ENCODE measurements at regions not wholly inside any gene's neighbourhood (a gene's known extent, or its start where the extent isn't known, plus 50 kb on each side); places are given as distances from the start of the nearest gene placed in this dataset.

- Histone ChIP-seq H3K36me3 (ENCODE audit: control insufficient read depth, insufficient read depth, low read length) (no peaks in the 10 kb centered on the region), H3K4me3 (ENCODE audit: low read length) (no peak overlapping the region), H3K27ac (ENCODE audit: low read depth, low read length) (no peak overlapping the region), H3K27me3 (ENCODE audit: control insufficient read depth, insufficient read depth, low read length) (peaks cover 2% of the 10 kb centered on the region), H3K4me1 (ENCODE audit: control insufficient read depth, insufficient read depth, low read length) (no peaks in the 10 kb centered on the region), H3K9ac (ENCODE audit: low read length) (no peak overlapping the region)
Observed at GRCh38 chr22:47606426-47606825, 844.0 kb downstream of the TBC1D22A start.

GRCh38 chr22:47605886-47606285 lies 843.4 kb downstream of the TBC1D22A start:
- Histone ChIP-seq H3K9ac (ENCODE audit: low read length) (no peak overlapping the region), H3K4me1 (ENCODE audit: control insufficient read depth, insufficient read depth, low read length) (no peaks in the 10 kb centered on the region)

DNA sequence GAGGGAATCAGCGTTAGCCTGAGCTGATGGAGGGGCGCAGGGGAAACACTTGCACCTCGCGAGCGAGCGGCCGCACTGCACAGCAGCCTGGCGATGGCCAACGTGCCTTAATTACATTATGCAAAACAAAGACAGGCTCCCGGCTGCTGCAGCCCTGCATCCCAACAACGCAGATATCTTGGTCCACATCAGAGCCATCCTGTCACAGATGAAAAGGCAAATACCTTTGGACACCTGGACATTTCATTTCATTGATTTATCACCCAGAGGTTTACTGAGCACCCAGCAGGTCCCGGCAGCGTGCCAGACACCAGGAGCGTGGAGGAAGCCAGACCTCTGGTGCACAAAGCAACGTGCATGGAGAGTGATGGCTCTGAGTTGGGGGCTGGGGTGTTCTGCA lies 843.0 kb downstream of the TBC1D22A start:
- Histone ChIP-seq H3K4me3 (ENCODE audit: low read length) (no peak overlapping the region), H3K27ac (ENCODE audit: low read depth, low read length) (no peak overlapping the region), H3K27me3 (ENCODE audit: control insufficient read depth, insufficient read depth, low read length) (peaks cover 2% of the 10 kb centered on the region), H3K4me1 (ENCODE audit: control insufficient read depth, insufficient read depth, low read length) (no peaks in the 10 kb centered on the region), H3K9ac (ENCODE audit: low read length) (no peak overlapping the region), H3K36me3 (ENCODE audit: control insufficient read depth, insufficient read depth, low read length) (no peaks in the 10 kb centered on the region)

More at GRCh38 chr22:47605886-47606285, 843.4 kb downstream of the TBC1D22A start:
- Histone ChIP-seq H3K27me3 (ENCODE audit: control insufficient read depth, insufficient read depth, low read length) (peaks cover 2% of the 10 kb centered on the region), H3K27ac (ENCODE audit: low read depth, low read length) (no peak overlapping the region), H3K4me3 (ENCODE audit: low read length) (no peak overlapping the region), H3K36me3 (ENCODE audit: control insufficient read depth, insufficient read depth, low read length) (no peaks in the 10 kb centered on the region)

DNA sequence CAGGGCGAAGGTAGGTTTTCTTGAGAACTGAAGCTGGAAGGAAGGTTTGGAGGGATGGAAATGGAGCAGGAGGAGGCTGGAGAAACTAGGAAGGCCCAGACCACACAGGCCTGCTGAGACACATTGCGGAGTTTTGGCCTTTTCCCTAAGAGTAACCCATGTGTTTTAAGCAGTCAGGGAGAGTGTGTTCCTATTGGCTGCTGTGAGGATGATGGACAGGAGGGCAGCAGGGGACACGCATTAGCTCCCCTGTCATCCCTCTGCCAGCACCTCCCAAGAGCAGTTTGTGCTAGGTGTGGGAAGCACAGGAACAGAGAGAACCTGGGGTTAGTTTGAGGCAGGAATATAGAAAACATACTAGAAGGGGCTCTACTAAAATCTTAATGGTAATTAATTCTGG lies 842.1 kb downstream of the TBC1D22A start:
- Histone ChIP-seq H3K27ac (ENCODE audit: low read depth, low read length) (no peak overlapping the region), H3K36me3 (ENCODE audit: control insufficient read depth, insufficient read depth, low read length) (no peaks in the 10 kb centered on the region), H3K9ac (ENCODE audit: low read length) (no peak overlapping the region), H3K4me3 (ENCODE audit: low read length) (no peak overlapping the region), H3K4me1 (ENCODE audit: control insufficient read depth, insufficient read depth, low read length) (no peaks in the 10 kb centered on the region), H3K27me3 (ENCODE audit: control insufficient read depth, insufficient read depth, low read length) (peaks cover 2% of the 10 kb centered on the region)

- H3K4me3 ChIP-seq (ENCODE audit: low read length) = no peak overlapping the region
- no peak overlapping the region for H3K27ac ChIP-seq (ENCODE audit: low read depth, low read length)
- peaks cover 2% of the 10 kb centered on the region for H3K27me3 ChIP-seq (ENCODE audit: control insufficient read depth, insufficient read depth, low read length)
- no peaks in the 10 kb centered on the region for H3K4me1 ChIP-seq (ENCODE audit: control insufficient read depth, insufficient read depth, low read length)
- no peaks in the 10 kb centered on the region for H3K36me3 ChIP-seq (ENCODE audit: control insufficient read depth, insufficient read depth, low read length)
- no peak overlapping the region for H3K9ac ChIP-seq (ENCODE audit: low read length)
Observed at GRCh38 chr22:47602732-47603131, 840.3 kb downstream of the TBC1D22A start.

DNA sequence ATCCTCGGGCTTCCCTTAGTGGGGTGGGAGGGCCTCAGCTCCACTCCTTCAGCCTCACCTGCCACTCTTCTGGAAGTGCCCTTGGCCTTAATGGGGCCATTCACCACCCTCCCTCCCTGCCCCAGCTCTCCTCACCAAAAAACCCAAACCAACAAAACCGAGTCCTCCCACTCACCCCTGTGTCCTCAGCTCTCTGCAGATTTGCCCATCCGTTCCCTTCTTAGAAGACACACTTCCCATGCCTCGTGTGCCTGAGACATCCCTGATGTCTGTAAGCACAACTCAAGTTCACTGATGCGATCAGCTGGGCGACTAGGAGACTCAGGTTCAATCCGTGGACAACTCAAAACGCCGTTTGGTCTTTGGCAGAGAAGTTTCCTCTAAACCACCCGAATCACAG lies 839.2 kb downstream of the TBC1D22A start:
- H3K27me3 ChIP-seq (ENCODE audit: control insufficient read depth, insufficient read depth, low read length) = peaks cover 2% of the 10 kb centered on the region
- no peak overlapping the region for H3K9ac ChIP-seq (ENCODE audit: low read length)
- no peaks in the 10 kb centered on the region for H3K4me1 ChIP-seq (ENCODE audit: control insufficient read depth, insufficient read depth, low read length)
- H3K27ac ChIP-seq (ENCODE audit: low read depth, low read length) = no peak overlapping the region
- no peaks in the 10 kb centered on the region for H3K36me3 ChIP-seq (ENCODE audit: control insufficient read depth, insufficient read depth, low read length)
- H3K4me3 ChIP-seq (ENCODE audit: low read length) = no peak overlapping the region

DNA sequence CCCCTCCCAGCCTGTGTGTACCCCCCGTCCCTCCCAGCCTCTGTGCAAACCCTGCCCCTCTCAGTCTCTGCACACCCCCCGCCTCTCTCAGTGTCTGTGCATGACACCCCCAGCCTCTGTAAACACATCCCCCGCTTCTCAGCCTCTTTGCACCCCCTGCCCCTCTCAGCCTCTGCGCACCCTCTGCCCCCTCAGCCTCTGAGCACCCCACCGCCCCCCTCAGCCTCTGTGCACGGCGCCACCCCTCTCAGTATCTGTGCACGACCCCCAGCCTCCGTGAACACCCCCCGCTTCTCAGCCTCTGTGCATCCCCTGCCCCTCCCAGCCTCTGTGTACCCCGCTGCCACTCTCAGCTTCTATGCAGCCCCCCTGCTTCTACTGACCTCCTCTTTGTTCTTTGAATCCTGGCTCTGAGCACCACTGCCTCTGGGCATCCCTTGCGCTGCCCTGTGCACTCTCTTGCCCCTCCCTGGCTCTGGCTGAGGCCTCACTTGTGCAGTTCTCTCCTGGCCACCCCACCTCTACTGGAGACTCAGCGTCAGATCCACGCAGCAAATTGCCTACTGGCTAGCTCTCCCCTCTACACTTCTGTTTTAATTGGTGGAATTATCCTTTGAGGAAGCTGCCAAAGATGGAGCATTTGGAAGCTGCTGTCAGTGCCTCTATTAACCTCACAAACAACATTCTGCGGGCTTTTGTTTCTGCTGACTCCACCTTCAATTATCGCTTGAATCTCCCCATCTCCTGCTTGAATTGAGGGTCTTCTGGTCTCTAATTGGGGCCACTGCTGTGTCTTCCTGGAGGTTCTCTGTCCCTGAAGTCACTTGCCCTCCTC lies 838.6 kb downstream of the TBC1D22A start:
- H3K9ac ChIP-seq (ENCODE audit: low read length) = no peak overlapping the region
- no peaks in the 10 kb centered on the region for H3K4me1 ChIP-seq (ENCODE audit: control insufficient read depth, insufficient read depth, low read length)
- H3K27ac ChIP-seq (ENCODE audit: low read depth, low read length) = no peak overlapping the region
- H3K27me3 ChIP-seq (ENCODE audit: control insufficient read depth, insufficient read depth, low read length) = peaks cover 2% of the 10 kb centered on the region
- H3K4me3 ChIP-seq (ENCODE audit: low read length) = no peak overlapping the region
- H3K36me3 ChIP-seq (ENCODE audit: control insufficient read depth, insufficient read depth, low read length) = no peaks in the 10 kb centered on the region

- Histone ChIP-seq H3K27me3 (ENCODE audit: control insufficient read depth, insufficient read depth, low read length) (peaks cover 2% of the 10 kb centered on the region), H3K27ac (ENCODE audit: low read depth, low read length) (no peak overlapping the region), H3K9ac (ENCODE audit: low read length) (no peak overlapping the region), H3K4me3 (ENCODE audit: low read length) (no peak overlapping the region), H3K36me3 (ENCODE audit: control insufficient read depth, insufficient read depth, low read length) (no peaks in the 10 kb centered on the region), H3K4me1 (ENCODE audit: control insufficient read depth, insufficient read depth, low read length) (no peaks in the 10 kb centered on the region)
Observed at GRCh38 chr22:47600281-47600680, 837.8 kb downstream of the TBC1D22A start.

GRCh38 chr22:47599753-47600152 lies 837.3 kb downstream of the TBC1D22A start:
- Histone ChIP-seq H3K4me1 (ENCODE audit: control insufficient read depth, insufficient read depth, low read length) (no peaks in the 10 kb centered on the region), H3K27me3 (ENCODE audit: control insufficient read depth, insufficient read depth, low read length) (peaks cover 2% of the 10 kb centered on the region), H3K9ac (ENCODE audit: low read length) (no peak overlapping the region), H3K4me3 (ENCODE audit: low read length) (no peak overlapping the region), H3K27ac (ENCODE audit: low read depth, low read length) (no peak overlapping the region), H3K36me3 (ENCODE audit: control insufficient read depth, insufficient read depth, low read length) (no peaks in the 10 kb centered on the region)

- H3K27ac ChIP-seq (ENCODE audit: low read depth, low read length) = no peak overlapping the region
- peaks cover 2% of the 10 kb centered on the region for H3K27me3 ChIP-seq (ENCODE audit: control insufficient read depth, insufficient read depth, low read length)
- no peaks in the 10 kb centered on the region for H3K36me3 ChIP-seq (ENCODE audit: control insufficient read depth, insufficient read depth, low read length)
- no peak overlapping the region for H3K4me3 ChIP-seq (ENCODE audit: low read length)
- no peak overlapping the region for H3K9ac ChIP-seq (ENCODE audit: low read length)
- no peaks in the 10 kb centered on the region for H3K4me1 ChIP-seq (ENCODE audit: control insufficient read depth, insufficient read depth, low read length)
Observed at GRCh38 chr22:47598864-47599263, 836.4 kb downstream of the TBC1D22A start.

DNA sequence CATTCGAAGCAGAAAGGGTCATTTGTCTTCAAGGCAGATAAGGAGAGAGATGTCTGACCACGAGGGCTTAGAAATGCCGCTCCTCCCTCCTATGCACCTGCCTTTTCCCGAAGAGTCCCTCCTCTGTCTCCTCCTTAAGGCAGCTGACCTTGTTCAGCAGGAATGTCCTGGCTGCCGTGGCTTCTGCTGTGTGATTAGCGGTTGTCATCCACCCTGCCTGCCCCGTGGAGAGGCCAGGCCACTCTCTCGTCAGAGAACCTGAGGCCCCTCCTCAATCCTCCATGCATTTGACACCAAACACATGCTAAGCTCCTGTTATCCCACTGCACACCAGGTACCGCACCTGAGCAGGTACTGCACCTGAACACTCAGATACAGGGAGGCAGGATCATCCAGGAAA lies 834.6 kb downstream of the TBC1D22A start:
- no peaks in the 10 kb centered on the region for H3K36me3 ChIP-seq (ENCODE audit: control insufficient read depth, insufficient read depth, low read length)
- no peak overlapping the region for H3K4me3 ChIP-seq (ENCODE audit: low read length)
- H3K27ac ChIP-seq (ENCODE audit: low read depth, low read length) = no peak overlapping the region
- no peaks in the 10 kb centered on the region for H3K27me3 ChIP-seq (ENCODE audit: control insufficient read depth, insufficient read depth, low read length)
- H3K4me1 ChIP-seq (ENCODE audit: control insufficient read depth, insufficient read depth, low read length) = no peaks in the 10 kb centered on the region
- no peak overlapping the region for H3K9ac ChIP-seq (ENCODE audit: low read length)

DNA sequence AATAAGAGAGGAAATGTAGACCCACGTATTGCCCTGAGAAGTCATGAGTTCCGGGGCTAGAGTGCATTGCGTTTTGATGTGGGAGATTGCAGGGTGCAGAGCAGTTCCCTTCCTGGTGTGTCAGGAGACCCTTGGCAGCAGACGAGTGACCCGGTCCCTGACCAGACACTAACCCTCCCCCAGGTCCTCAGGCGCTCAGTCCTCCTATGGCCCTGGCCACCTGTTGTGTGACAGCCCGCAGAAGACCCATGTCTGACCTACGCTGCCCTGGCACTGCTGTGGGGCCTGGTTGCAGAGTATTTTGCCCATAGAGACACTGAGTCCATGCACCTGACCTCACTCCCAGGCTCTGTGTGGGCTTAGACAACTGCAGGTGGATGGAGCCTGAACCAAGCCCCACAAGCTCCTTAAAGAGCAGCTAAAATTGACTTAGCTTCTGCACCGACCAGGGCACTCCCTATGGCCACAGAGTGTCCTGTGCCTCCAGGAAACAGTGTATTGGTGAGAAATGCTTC lies 833.8 kb downstream of the TBC1D22A start:
- no peaks in the 10 kb centered on the region for H3K4me1 ChIP-seq (ENCODE audit: control insufficient read depth, insufficient read depth, low read length)
- no peak overlapping the region for H3K27ac ChIP-seq (ENCODE audit: low read depth, low read length)
- no peaks in the 10 kb centered on the region for H3K36me3 ChIP-seq (ENCODE audit: control insufficient read depth, insufficient read depth, low read length)
- no peak overlapping the region for H3K9ac ChIP-seq (ENCODE audit: low read length)
- no peak overlapping the region for H3K4me3 ChIP-seq (ENCODE audit: low read length)
- H3K27me3 ChIP-seq (ENCODE audit: control insufficient read depth, insufficient read depth, low read length) = no peaks in the 10 kb centered on the region
